Adrenal gland (tissue), 5 donors: ENCODE measurements at regions not wholly inside any gene's neighbourhood (a gene's known extent, or its start where the extent isn't known, plus 50 kb on each side); places are given as distances from the start of the nearest gene placed in this dataset.

Experiments used
- CTCF ChIP-seq, 6 experiments: fragments of 450-650 bp in 4 of 6; fragments of 200-600 bp in 2 of 6; sonication (generic) in 1 of 6; IDR thresholded peaks; 1 replicate in 5 of 6; 2 replicates in 1 of 6; pipeline versions ENCODE4 v1.5.1 to v1.8.0; 2016 to 2021; ENCODE audit warnings: antibody characterized with exemption in 6 of 6, mild to moderate bottlenecking in 2 of 6, moderate library complexity in 1 of 6
- POLR2A ChIP-seq, 2 donors: fragments of 450-650 bp; IDR thresholded peaks; one replicate each; pipeline ENCODE4 v1.6.1; 2017; ENCODE audit warnings: antibody characterized with exemption in 2 of 2, mild to moderate bottlenecking in 2 of 2, moderate library complexity in 1 of 2
- donor health status: DM: no; HTN: no; CAD: no.

- TF ChIP-seq CTCF (IDR thresholded peaks at IDR 0.05) (no peak), POLR2A (IDR thresholded peaks at IDR 0.05) (no peak)
Measured at GRCh38 chr15:39391230-39391629, 189.6 kb upstream of the THBS1 start.
